ENCODE measurements at regions not wholly inside any gene's neighbourhood (a gene's known extent, or its start where the extent isn't known, plus 50 kb on each side); places are given as distances from the start of the nearest gene placed in this dataset.

DNA sequence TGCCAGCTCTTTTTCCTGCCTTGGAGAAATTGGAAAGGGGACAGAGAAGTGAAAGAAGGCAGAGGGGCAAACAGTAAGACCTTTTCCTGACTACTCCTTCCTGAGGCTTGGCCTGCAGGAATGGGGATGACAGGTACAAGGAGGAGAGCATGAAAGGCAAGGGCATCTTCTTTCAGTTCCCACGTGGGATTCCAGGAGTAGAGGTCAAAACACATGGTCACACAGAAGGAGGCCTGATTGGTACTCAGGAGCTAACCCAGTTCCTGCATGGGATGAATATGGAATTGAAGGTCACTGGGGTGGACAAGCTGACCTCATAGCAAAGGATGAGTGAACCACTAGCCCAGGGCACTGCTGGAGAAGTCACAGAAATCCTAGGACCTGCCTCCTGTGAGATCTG, 112.5 kb upstream of the ZNF366 start:
- DNase-seq (ENCODE audit: low spot score): no peak

DNA sequence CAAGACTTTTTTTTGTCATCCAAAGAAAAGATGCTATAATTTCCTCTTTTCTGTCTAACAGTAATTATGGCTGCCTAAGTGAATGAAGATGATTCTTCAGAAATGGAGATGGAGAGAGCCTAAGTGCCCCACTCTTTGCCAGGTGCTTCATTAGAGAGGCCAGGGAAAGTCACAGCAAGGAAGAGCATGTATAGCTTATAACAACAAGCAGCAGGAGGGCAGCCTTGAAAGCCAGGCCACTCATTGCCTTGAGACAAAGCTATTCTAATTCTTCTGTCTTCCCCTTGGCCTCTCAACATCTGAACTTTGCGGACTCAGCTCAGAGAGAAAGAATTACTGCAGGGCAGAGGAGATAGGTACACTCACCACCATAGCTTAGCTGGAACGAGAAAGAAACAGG, 112.0 kb upstream of the ZNF366 start:
- DNase-seq (ENCODE audit: low spot score): no peak

DNA sequence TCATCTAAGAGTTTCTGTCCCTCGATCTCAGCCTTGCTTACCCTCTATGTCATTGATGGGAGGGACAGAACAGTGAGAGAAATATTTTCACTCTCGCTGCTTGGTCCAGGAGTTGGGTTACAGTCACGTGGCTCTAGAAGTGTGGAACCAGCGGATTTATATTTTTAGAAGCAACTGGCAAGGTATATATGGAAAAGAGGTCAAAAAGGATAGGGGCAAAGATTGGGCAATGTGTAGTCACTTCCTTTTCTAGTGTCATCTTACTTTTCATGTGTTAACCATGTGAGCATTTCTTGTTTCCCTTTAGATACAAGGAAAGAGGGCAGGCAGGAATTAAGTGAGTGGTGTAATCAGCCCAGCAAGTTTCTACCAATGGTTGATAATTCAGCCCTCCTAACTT, 111.5 kb upstream of the ZNF366 start:
- no peak for DNase-seq (ENCODE audit: low spot score)

DNA sequence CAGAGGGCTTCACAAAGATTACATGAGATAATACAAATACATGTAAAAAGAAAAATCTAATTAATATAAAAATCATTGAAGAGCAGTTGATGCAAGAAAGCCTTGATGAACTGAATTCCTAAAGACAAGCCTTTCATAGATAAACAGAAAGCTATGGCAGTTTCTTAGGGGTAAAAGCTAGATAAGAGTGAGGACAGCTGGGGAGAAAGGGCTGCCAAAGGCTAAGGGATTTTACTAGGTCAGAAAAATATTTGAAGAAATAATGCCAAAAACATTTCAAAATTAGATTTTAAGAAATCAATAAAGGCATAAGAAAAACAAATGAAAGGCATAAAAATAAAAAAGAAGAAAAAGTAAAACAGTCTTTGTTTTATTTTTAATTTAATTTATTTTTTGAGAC, 107.9 kb upstream of the ZNF366 start:
- peak; percentile 24 for DNase-seq (ENCODE audit: low spot score)

- no peak for DNase-seq (ENCODE audit: low spot score)
Observed at GRCh38 chr5:72613515-72613914, 106.3 kb upstream of the ZNF366 start.

GRCh38 chr5:72612810-72613209, 105.6 kb upstream of the ZNF366 start:
- peak; percentile 80 for DNase-seq (ENCODE audit: low spot score)

DNA sequence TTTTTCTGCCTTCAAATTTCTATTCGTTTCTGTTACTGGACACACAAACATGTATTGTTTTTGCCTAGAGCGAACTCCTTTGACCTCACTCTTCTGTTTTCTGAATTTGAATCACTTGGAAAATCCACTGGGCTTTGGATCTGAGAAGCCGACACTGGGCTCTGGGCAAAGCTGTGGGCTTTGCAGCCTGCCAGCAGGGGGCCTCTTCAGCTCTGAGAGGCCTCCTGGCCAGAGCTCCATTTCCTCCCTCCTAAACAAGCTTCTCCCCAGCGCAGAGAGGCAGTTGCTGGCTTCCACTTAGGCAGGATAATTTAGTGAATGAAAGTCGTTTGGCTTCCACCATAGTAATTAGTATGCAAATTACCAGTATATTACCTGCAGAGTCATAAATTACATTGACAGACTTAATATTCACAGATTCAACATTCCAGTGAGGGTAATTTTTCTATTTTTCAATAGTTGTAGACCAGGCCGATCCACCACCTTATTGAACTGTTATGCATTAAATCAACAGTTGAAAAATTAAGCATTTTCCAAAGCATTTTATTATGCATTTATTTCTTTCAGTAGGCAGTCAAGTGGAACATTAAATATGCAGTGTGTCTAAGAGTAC, 104.0 kb upstream of the ZNF366 start:
- DNase-seq (ENCODE audit: low spot score): peak; percentile 89

GRCh38 chr5:72608926-72609325, 101.7 kb upstream of the ZNF366 start:
- no peak for DNase-seq (ENCODE audit: low spot score)

GRCh38 chr5:72608297-72608696, 101.1 kb upstream of the ZNF366 start:
- peak; percentile 94 for DNase-seq (ENCODE audit: low spot score)

GRCh38 chr5:72607381-72607780, 100.2 kb upstream of the ZNF366 start:
- DNase-seq (ENCODE audit: low spot score): no peak

DNA sequence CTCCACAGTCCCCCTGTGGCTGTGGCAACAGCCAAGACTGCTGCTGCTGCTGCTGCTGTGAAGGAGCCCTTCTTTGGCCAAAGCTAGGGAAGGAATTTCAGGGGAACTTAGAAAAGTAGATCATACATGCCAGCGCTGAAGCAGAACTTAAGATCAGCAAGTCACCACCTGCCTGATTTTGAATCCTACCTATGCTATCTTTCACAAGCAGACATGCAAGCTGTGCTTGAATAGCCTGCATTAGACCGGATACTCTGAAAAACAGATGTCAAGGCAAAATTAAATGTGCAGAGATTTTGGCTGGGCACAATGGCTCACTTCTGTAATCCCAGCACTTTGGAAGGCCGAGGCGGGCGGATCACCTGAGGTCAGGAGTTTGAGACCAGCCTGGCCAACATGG, 99.3 kb upstream of the ZNF366 start:
- DNase-seq (ENCODE audit: low spot score): peak; percentile 29

GRCh38 chr5:72605632-72606031, 98.4 kb upstream of the ZNF366 start:
- peak; percentile 20 for DNase-seq (ENCODE audit: low spot score)

GRCh38 chr5:72604798-72605154, 97.6 kb upstream of the ZNF366 start:
- DNase-seq (ENCODE audit: low spot score): no peak

- DNase-seq (ENCODE audit: low spot score): no peak
Observed at GRCh38 chr5:72604111-72604797, 97.0 kb upstream of the ZNF366 start.

DNA sequence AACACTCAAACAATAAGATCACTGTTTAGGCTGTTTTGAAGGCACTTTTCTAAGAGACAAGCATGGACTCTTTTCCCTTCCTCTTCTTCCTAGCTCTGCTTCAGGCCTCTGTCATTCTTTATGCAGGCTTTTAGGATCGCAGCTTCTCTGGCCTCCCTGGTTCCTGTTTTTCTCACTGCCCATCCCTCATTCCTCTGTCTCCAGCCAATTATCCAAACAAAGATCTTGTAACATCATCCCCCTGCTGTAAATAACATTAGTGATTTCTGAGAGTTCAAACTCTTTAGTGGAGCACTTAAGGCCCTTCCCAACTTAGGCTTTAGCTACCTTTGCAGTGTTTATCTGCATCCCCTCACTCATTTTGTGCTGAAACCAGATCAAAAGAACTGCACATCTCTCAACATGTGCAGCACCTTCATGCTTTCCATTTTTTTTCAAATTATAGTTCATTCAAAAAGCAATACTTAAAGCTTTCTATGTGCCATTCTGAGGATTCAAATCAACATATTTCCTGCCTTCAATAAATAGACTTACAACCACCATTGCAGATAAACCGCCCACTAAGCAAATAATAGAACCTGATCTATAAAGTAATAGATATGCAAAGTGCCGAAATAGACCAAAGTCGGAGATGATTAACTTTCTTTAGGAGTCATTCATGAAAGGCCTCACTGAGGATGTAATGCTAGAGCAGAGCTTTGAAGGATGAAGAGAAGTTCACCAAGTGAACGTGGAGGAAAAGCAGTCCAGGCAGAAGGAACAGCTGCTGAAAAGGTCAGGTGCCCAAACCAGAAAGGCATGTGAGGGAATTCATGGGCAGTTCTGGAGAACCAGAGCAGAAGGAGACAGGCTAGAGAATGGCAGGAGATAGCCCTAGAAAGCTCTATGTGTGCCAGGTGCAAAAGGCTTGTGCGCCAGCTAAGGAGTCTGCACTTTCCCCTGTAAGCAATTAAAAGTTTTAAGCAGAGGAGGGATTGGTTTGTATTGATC, 95.8 kb upstream of the ZNF366 start:
- DNase-seq (ENCODE audit: low spot score): peak; percentile 19

DNA sequence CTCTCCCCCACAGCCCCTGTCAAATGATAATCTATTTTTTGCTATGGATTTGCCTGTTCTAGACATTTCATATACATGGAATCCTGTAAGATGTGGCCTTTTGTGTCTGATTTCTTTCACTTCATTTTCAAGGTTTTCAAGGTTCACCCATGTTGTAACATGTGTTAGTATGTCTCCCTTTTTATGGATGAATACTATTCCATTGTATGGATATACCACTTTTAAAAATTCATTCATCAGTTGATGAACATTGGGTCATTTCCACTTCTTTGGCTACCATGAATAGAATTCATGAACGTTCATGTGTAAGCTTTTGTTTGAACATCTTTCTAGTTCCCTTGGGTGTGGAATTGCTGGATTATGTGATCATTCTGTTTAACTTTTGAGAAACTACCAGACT, 94.7 kb upstream of the ZNF366 start:
- DNase-seq (ENCODE audit: low spot score): no peak

DNA sequence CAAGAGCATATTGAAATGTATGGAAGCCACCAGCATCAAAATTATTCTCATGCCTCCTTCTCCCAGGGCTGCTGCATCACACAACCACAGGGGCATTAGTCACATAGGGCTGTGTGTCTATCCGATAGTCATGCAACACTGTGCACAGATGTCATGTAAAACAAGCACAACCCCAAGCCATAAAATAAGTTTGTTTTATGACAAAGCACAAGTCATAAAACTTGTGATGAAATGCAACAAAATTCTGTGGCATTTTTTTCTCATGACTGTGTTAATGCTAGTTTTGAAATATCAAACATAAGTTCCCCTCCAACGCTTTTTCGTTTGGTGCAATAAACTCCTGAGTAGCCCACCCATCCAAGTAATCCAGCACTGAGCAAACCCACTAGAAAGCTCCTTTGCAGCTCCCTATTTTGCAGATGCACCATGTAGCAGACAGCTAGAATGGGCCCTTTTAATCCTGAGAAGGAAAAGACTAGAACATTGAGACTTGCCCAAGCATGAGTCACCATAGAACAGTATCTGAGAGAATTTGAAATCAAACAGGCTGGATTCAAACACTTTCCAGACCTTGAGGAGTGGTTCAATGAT, 93.3 kb upstream of the ZNF366 start:
- DNase-seq (ENCODE audit: low spot score): peak; percentile 84

DNA sequence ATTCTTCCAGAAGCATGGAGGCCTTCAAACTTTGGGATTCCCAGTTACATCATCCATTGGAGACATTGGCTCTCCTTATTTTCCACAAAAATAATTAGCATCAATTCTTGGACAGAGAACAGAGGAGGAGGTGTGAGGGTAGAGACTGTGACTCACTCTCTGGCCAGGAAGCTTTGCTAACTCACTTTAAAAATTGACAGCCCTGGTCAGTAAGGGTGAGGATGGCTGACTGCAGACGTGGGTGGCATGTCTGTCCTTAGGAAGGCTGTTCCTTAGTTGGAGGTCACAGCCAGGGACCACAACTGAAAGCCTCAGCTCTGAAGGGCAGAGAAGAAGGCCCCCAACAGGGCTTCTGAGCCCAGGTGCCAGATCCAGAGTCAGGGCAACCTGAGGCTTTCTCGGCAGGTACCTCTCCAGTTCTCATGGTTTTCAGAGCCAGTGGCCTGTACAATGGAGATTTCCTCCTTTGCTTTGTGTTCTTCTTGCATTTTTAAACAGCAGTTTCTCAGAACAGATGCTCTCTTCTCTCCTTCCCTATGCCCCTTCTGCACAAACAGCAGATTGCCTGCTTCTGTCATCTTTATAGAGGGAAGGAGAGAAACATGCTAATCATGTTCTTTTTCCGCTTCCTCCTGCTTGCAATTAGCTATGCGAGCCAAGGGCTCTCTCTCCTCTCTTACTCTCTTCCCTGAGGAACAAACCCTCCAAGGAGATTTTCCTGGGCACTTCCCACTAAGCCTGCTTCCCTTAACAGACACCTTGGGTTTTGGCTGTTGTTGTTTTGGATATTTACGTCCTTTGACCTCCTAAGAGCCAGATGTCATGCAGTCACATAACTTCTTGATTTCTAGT, 92.5 kb upstream of the ZNF366 start:
- peak; percentile 20 for DNase-seq (ENCODE audit: low spot score)

GRCh38 chr5:72599065-72599433, 91.8 kb upstream of the ZNF366 start:
- no peak for DNase-seq (ENCODE audit: low spot score)

DNA sequence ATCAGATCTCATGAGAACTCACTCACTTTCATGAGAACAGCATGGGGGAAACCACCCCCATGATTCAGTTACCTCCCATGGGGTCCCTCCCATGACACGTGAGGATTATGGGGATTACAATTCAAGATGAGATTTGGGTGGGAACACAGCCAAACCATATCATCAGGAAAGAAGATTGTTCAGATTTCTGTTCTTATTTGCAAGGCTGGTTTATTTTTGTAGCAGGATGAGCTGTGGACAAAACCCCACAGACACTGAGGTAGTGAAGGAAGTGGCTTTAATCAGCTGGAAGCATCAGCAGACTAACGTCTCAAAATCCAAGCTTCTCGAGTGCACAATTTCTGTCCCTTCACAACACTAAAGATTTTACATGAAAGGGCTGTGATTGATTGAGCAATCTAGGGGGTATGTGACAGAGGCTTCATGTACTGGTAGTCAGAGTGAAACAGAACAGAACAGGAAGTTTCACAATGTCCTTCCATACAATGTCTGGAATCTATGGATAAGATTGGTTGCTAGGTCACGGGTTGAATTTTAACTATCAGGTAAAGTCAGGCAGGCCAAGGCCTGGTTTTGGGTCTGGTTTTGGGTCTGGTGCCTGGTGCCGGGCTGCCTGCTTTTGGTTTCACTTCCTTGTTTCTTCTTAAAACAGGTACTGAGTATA, 91.3 kb upstream of the ZNF366 start:
- peak; percentile 73 for DNase-seq (ENCODE audit: low spot score)

All from umbilical cord (tissue), 1 donor.